ENCODE measurements at regions not wholly inside any gene's neighbourhood (a gene's known extent, or its start where the extent isn't known, plus 50 kb on each side); places are given as distances from the start of the nearest gene placed in this dataset.

- DNase-seq (ENCODE audit: low spot score), result no peak
Observed at GRCh38 chr1:182193908-182194550, 132.5 kb upstream of the ZNF648 start.

GRCh38 chr1:182192966-182193365, 131.5 kb upstream of the ZNF648 start:
- no peak for DNase-seq (ENCODE audit: low spot score)

DNA sequence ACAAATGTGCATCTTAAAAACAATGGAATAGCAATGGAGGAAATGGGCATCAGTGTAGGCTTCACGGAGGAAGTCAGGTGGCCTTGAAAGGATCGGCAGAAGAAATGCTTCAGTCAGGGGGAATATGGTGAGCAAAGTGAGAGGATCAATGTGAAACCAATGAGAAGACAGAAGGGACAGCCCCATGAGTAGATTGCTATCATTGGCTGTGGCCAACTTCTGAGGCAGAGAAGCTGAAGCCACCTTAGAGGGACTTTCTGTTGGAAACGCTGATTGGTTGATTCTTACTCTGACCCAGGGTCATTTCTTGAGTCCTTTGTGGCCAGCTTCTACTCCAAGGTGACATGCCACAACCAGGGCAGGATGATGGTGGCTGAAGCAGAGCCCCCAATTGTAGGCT, 130.7 kb upstream of the ZNF648 start:
- DNase-seq (ENCODE audit: low spot score), result no peak

DNA sequence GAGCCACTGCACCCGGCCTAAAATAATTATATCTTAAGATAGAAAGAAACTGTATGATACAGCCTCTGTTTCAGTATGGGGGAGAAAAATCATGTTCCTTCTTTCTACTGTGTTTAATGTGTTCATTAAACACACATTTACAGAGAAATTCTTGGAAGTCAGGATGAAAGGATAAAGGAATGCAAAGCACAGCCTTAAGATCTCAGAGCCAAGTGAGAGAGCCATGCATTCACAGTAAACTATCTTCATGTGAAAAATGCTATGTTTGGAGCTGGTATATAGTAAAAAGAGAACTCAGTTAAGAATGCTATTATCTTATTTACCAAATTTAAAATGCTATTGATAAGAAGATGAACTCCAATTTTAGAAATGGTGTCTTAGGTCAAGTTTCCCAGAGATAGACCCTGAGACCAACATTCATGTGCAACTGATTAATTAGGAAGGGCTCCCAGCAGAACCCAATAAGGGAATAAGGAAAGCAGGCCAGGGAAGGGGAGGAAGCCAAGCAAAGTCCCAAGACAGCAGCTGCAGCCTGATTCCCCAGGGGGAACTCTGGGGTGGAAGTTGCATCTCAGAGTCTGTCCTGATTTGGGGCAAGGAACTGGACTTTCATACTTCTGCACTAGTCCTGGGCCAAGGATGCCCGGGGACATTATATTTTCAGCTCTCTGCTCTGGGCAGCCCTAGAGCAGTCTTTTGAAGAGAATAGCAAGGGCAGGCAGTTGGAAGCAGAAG, 130.0 kb upstream of the ZNF648 start:
- DNase-seq (ENCODE audit: low spot score), result no peak

DNA sequence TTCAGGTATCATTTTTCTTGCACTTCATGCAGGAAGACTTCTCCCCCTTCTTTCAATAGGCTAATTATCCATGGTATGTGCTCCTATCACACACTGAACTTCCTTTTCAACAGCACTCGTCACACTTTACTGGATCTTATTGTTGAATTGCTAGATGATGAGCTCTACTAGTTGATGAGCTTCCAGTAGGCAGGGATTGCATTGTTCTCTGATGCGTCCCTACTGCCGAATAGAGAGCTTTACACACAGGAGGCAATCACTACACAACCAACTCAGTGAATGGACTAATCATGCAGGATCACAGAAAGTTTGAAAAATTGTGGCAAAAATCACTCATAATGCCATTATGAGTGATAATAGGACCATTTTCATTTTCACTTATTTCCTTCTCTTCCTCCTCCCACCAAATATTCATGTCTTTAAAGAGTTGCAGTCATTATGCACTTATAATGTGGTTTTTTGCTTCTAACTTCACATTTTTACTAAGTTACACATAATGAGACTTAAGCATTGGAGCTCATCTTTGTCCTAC, 128.1 kb upstream of the ZNF648 start:
- DNase-seq (ENCODE audit: low spot score), result no peak

- no peak for DNase-seq (ENCODE audit: low spot score)
Observed at GRCh38 chr1:182186757-182187146, 125.2 kb upstream of the ZNF648 start.

DNA sequence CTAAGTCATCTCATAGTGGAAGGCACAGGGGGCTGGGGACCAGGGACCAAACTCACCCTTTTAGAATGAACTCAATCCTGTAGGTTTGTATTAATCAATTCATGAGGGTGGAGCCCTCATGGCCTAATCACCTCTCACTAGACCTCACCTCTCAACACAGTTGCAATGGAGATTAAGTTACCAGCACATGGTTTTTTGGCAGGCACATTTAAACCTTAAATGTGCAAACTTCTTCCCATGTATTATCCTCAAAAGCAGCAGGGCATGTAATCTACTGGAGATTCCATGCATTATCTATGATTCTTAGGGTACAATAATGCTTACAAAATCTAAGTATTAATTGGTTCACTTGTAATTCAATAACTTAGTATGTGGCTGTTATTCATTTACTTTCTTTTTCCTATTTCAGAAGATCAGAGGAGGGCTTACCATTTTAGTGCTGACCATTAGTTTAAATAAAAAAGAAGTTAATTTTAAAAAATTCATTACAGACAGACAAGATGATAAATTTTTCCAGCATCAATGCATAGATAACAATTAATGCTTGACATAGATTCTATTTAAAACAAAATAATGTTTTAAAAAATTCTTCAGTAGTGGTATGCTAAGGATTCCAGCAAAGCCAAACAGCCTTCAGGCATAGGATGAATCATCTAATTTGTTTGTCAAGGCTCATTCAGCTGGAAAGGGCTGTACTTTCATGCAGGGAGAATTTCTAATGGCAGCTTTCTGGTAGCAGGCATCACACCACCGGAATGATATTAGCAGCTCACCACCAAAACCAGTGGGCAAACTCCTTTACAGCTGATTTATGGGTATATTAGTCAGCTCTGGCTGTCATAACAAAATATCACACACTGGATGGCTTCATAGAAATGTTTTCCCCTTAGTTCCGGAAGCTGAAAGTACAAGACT, 124.6 kb upstream of the ZNF648 start:
- DNase-seq (ENCODE audit: low spot score), result no peak

DNA sequence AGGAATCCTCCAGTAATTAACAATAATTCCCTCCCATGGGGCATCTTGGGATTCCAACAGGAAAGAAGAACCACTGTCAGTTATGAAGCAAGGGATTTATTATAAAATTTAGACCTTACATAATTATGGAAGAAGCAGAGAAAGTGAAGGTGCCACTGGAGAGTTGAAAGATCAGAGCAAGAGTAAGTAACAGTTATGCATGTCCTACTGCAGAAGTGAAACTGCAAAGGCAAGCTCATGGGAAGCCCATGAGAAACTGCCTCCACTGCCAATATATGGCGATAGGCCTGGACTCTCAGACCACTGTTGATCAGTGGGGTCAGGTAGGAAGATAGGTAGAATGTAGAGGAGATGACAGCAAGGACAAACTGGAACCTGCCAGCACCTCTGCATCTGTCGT, 123.6 kb upstream of the ZNF648 start:
- DNase-seq (ENCODE audit: low spot score), result no peak

- DNase-seq (ENCODE audit: low spot score), result no peak
Observed at GRCh38 chr1:182183606-182184005, 122.1 kb upstream of the ZNF648 start.

DNA sequence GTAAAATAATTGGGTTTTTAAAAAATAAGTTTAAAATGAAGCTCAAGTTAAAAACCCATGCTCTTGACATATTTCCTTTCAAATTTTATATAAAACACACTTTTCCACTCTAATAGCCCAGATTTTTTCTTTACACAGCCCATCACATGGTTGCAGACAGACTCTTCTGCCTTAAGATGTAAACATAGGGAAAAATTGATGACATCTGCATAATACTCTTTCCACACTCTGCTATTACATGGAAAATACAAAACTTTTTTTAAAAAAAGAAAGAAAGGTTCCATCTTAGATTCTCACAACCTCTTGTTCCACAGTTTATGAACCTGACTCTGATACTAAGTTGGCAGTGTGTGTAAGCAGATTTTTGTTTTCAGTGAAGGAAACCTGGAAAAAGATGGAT, 120.8 kb upstream of the ZNF648 start:
- no peak for DNase-seq (ENCODE audit: low spot score)

- no peak for DNase-seq (ENCODE audit: low spot score)
Observed at GRCh38 chr1:182181167-182181572, 119.7 kb upstream of the ZNF648 start.

DNA sequence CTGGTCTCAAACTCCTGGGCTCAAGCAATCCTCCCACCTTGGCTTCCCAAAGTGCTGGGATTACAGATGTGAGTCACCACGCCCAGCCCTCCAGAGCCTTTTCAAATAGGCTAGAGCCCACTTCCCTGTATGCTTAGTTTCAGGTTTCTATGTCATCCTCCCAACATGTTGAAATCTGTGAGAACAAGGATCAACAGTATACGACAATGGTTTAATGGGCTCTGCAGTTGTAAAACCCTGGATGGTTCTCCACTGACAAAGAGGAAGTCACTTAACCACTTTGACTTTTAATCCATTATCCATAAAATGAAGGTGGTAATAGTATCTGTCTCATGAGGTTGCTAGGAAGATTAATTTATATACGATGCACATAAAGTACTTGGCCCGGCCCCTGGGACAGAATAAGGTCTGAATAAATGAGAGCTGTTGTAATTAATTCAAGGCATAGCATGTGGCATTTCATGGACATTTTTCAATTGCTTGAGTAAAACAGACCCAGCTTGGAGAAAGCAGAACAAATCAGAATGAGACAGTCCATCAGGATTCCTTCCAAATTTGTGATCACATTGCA, 113.9 kb upstream of the ZNF648 start:
- no peak for DNase-seq (ENCODE audit: low spot score)

GRCh38 chr1:182174513-182174855, 113.0 kb upstream of the ZNF648 start:
- no peak for DNase-seq (ENCODE audit: low spot score)

DNA sequence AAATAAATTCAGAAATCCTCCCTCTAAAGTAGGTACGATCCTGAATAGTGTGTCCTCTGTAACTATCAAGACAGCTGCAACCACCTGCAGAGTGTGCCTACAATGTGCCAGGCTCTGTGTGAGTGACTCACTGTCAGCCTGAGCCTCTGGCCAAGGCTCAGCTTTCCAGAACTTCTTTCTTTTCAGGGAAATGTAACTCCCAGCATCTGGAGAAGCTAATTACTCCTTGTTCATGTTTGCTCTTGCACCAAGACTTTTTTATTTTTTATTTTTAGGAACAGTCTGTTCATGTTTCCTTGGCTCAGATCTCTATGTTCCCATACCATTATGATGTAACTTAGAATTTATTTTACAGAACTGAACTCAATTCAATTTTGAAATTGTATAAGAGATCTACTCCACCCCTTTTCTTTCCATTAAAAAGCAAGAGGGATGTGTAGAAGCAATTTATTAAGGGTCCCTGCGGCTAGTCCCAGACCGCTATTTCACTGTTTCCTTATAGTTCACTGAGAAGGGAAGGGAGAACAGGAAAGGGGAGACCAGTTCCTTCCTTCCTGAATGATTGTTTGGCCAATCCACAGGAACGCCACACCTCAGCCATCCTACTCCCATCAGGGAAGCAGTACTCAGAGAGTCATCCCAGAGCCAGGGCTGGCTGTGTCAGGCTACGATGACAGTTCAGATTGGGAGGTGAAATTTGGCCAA, 112.4 kb upstream of the ZNF648 start:
- no peak for DNase-seq (ENCODE audit: low spot score)

- DNase-seq (ENCODE audit: low spot score), result no peak
Observed at GRCh38 chr1:182172699-182173098, 111.2 kb upstream of the ZNF648 start.

DNA sequence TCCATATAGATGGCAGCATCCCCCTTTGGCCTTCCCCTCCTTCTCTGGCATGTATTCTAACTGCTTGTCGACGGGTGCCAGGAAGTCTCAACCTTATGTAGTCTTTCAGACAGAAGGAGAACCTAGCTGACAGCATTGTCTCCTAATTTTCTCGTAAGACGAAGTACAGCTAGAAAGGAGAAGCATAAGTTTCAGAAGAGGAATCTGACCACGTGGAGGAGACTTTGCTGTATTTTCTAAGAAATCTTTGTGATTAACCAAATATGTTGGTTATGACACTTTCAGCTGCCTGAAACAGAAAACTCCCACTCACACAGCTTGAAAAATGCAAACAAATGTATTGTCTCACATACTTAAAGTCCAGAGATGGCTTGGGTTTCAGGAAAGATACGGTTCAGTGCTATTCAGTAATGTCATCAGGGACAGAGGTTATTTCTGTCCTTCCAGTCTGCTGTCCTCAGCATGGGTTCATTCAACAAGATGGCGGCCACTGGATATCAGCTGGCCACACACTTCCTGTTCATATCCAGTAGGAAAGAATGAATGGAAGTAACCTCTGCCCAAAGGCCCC, 109.5 kb upstream of the ZNF648 start:
- DNase-seq (ENCODE audit: low spot score), result no peak

DNA sequence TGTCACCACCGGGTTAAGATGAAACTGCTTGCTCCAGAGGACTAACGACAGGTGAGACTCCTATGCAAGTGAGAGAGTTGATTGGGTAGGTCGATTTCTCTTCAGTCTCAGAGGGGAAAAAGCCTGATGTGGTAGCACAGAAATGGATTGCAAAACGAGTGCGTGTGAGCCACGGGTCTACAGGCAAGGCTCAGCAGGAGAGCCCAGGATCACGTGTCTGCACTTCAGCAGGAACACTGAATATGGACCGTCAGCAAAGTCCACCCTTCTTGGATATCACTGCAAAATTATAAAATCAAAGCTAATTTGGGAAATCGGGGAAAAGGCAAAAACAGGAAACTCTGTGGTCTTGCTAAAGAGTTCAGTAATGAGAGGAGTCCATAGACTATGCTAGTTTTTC, 107.7 kb upstream of the ZNF648 start:
- DNase-seq (ENCODE audit: low spot score), result no peak

DNA sequence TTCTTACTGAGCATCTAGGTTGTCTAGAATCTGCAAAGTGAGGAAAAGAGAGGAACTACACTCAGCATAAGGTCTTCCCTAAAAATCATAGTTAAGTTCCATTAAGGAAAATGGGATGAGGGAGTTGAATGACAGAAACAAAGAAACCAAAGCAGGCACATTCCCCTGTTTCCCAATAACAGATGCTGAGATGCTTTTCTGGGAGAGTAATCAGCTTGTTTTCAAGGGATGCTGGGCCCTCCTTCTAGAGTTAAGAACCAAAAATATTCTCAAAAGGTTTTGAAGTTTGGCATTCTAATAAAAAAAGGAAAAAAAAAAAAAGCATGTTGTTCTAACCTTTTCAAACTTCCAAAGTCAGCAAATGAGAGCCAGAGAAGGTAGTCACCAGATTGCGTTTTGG, 105.2 kb upstream of the ZNF648 start:
- DNase-seq (ENCODE audit: low spot score), result no peak

GRCh38 chr1:182166321-182166720, 104.8 kb upstream of the ZNF648 start:
- no peak for DNase-seq (ENCODE audit: low spot score)

- DNase-seq (ENCODE audit: low spot score), result no peak
Observed at GRCh38 chr1:182164273-182164672, 102.8 kb upstream of the ZNF648 start.

GRCh38 chr1:182163821-182164223, 102.3 kb upstream of the ZNF648 start:
- DNase-seq (ENCODE audit: low spot score), result no peak

Data from hepatic stellate cell (primary cell).